HL-60 (cell line): ENCODE measurements at regions not wholly inside any gene's neighbourhood (a gene's known extent, or its start where the extent isn't known, plus 50 kb on each side); places are given as distances from the start of the nearest gene placed in this dataset.

Experiments
- CTCF ChIP-seq: IDR thresholded peaks from one replicate; pipeline ENCODE4 v1.5.1; 2011; ENCODE audit warnings: low read length, control low read depth, inconsistent platforms; ENCODE audit not compliant: insufficient read depth
- GABPA ChIP-seq: IDR thresholded peaks from 2 replicates; pipeline ENCODE4 v1.6.1; 2012; ENCODE audit warnings: low read depth
- POLR2AphosphoS5 ChIP-seq: IDR thresholded peaks from 2 replicates; pipeline ENCODE4 v1.6.1; 2012; ENCODE audit warnings: low read depth
- REST ChIP-seq: IDR thresholded peaks from 2 replicates; pipeline ENCODE4 v1.6.1; 2012; ENCODE audit warnings: low read depth; ENCODE audit not compliant: insufficient replicate concordance

- TF ChIP-seq GABPA (no peak), CTCF (no peak), POLR2AphosphoS5 (no peak), REST (no peak)
Measured at GRCh38 chr6:47163536-47163935, 121.4 kb upstream of the ADGRF1 start.
